Gastroesophageal sphincter (tissue), 3 donors: ENCODE measurements at regions not wholly inside any gene's neighbourhood (a gene's known extent, or its start where the extent isn't known, plus 50 kb on each side); places are given as distances from the start of the nearest gene placed in this dataset.

Experiments
- EP300 ChIP-seq: sonication (generic); formaldehyde crosslinking; IDR thresholded peaks from one replicate; pipeline ENCODE4 v1.6.1; 2017; ENCODE audit warnings: antibody characterized with exemption, mild to moderate bottlenecking
- POLR2A ChIP-seq, 2 donors: fragments of 450-650 bp; IDR thresholded peaks; one replicate each; pipeline ENCODE4 v1.6.1; 2017; ENCODE audit warnings: antibody characterized with exemption in 2 of 2, mild to moderate bottlenecking in 2 of 2, moderate library complexity in 1 of 2
- POLR2AphosphoS5 ChIP-seq: sonication (generic); formaldehyde crosslinking; IDR thresholded peaks from one replicate; pipeline ENCODE4 v1.6.1; 2017; ENCODE audit warnings: antibody characterized with exemption
- TF ChIP-seq, protein P1 (sequence below), 4 experiments: fragments of 200-600 bp in 2 of 4; fragments of 450-650 bp in 2 of 4; sonication (generic) in 1 of 4; IDR thresholded peaks; one replicate each; pipeline ENCODE4 v1.5.1; 2017 to 2019; ENCODE audit warnings: antibody characterized with exemption in 4 of 4, mild to moderate bottlenecking in 2 of 4, moderate library complexity in 2 of 4

DNA sequence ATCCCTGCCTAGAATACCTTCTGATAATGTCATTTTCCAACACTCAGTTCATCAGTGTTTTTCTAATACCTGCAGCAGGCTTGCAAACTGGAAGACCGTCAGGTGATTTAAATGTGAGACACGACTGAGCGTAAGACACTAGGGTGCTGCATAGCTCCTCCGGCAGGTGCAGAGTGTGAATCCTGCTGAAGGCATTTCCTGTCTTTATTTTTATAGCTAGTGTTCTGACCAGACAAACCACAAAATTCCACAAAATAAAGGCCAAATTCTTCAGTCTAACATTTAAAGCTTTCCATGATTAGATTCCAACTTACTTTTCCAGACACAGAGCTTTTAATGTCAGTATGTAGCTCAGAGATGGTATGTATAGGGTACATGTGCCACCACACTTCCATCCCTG lies 70.7 kb downstream of the BBS10 start:
- TF ChIP-seq, protein P1, sequence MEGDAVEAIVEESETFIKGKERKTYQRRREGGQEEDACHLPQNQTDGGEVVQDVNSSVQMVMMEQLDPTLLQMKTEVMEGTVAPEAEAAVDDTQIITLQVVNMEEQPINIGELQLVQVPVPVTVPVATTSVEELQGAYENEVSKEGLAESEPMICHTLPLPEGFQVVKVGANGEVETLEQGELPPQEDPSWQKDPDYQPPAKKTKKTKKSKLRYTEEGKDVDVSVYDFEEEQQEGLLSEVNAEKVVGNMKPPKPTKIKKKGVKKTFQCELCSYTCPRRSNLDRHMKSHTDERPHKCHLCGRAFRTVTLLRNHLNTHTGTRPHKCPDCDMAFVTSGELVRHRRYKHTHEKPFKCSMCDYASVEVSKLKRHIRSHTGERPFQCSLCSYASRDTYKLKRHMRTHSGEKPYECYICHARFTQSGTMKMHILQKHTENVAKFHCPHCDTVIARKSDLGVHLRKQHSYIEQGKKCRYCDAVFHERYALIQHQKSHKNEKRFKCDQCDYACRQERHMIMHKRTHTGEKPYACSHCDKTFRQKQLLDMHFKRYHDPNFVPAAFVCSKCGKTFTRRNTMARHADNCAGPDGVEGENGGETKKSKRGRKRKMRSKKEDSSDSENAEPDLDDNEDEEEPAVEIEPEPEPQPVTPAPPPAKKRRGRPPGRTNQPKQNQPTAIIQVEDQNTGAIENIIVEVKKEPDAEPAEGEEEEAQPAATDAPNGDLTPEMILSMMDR (IDR thresholded peaks at IDR 0.05): no peak
- TF ChIP-seq POLR2A (IDR thresholded peaks at IDR 0.05) (no peak), POLR2AphosphoS5 (no peak), EP300 (no peak)
